ENCODE measurements at regions not wholly inside any gene's neighbourhood (a gene's known extent, or its start where the extent isn't known, plus 50 kb on each side); places are given as distances from the start of the nearest gene placed in this dataset.

DNA sequence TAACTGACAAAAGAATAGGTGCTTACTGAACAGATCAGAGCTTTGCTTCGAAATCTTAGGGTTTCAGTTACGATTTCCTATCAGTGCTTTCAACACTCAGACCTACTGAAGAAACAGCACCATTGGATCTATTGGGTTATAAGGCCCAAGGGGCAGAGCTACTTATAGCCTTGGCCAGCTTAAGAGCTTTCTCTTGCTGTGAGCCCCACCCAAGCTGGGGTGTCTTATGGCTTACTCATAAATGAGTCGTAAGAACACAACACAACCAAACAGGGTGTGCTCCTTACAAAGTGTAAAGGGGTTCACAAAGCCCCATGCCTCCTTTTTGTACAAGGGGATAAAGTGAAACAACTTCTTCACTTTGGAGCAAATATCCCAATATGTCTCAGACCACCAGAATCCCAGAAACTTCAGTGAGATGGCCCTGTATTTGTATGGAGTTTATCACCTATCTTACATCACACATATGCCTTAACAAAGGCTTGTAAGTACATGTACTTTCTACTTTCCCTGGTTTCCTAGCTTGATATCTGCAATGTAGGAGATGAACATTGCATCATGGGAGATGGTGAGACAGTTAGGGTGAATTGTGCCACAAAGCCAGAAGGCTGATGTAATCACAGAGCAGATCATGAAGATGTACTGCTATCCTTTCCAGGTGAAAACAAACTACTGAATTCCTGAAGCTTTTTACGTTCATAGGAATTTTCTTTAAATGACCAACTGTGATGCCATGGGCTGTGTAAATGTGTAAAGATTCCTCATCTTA, 115.5 kb upstream of the GLI2 start:
- Histone ChIP-seq H3K23ac (ENCODE audit: insufficient read length) (no peak overlapping the region), H3K27ac (ENCODE audit: low read depth, low read length) (no peak overlapping the region), H3K79me1 (ENCODE audit: low read depth, low read length) (no peaks in the 10 kb centered on the region), H2BK120ac (replicated peaks; ENCODE audit: low read depth, low read length) (no peak overlapping the region), H3K4me1 (replicated peaks in 1 of 4; ENCODE audit: control insufficient read depth in 3 of 4, insufficient read depth in 4 of 4, low read length in 3 of 4) (no peaks in the 10 kb centered on the region), H2AFZ (ENCODE audit: low read length) (no peak overlapping the region), H4K5ac (ENCODE audit: insufficient read length, low read depth, low read length) (no peak overlapping the region), H4K91ac (replicated peaks; ENCODE audit: insufficient read length, low read length) (no peak overlapping the region), H3K4me2 (ENCODE audit: insufficient read depth in 1 of 2, low read depth in 2 of 2, low read length in 2 of 2) (no peak overlapping the region), H3K9me3 (ENCODE audit: insufficient read depth in 2 of 2, low read depth in 1 of 2, low read length in 1 of 2) (no peaks in the 10 kb centered on the region), H3K18ac (ENCODE audit: extremely low read depth, low read length) (no peak overlapping the region), H2BK15ac (ENCODE audit: low read length) (no peak overlapping the region), H3K9ac (replicated peaks in 1 of 4; ENCODE audit: extremely low read depth in 1 of 4, low read depth in 3 of 4, low read length in 3 of 4) (no peak overlapping the region), H3K79me2 (ENCODE audit: control insufficient read depth in 1 of 2, insufficient read depth in 2 of 2, low read length in 2 of 2) (no peaks in the 10 kb centered on the region), H3K4me3 (ENCODE audit: extremely low read depth in 1 of 4, insufficient read depth in 2 of 4, low read depth in 3 of 4, low read length in 4 of 4) (no peak overlapping the region), H3K4ac (replicated peaks; ENCODE audit: insufficient read length, low read depth, low read length) (no peak overlapping the region), H3K14ac (ENCODE audit: insufficient read length) (no peak overlapping the region), H2BK12ac (ENCODE audit: low read depth, low read length) (no peak overlapping the region), H3K23me2 (ENCODE audit: low read depth, low read length) (no peaks in the 10 kb centered on the region), H2BK5ac (ENCODE audit: low read depth, low read length) (no peak overlapping the region), H3K56ac (replicated peaks; ENCODE audit: insufficient read length, low read depth, low read length) (no peak overlapping the region), H2BK20ac (ENCODE audit: low read length) (no peak overlapping the region), H4K20me1 (replicated peaks in 1 of 2; ENCODE audit: control insufficient read depth in 1 of 2, insufficient read depth in 2 of 2, low read length in 2 of 2) (no peaks in the 10 kb centered on the region), H3K36me3 (ENCODE audit: control insufficient read depth in 2 of 4, insufficient read depth in 4 of 4, low read length in 3 of 4) (no peaks in the 10 kb centered on the region), H4K8ac (ENCODE audit: extremely low read depth, insufficient read depth, low read length) (no peak overlapping the region), H2AK5ac (ENCODE audit: low read depth, low read length) (no peak overlapping the region), H3K27me3 (replicated peaks in 1 of 4; ENCODE audit: control insufficient read depth in 3 of 4, extremely low read depth in 1 of 4, insufficient read depth in 3 of 4, low read length in 3 of 4) (peaks cover 0 to 8% (median 1%) of the 10 kb centered on the region in 4 experiments; a peak in 1 of 7 replicates)
- WGBS, 2 experiments (ENCODE audit: extremely low coverage in 1 of 2, insufficient coverage in 1 of 2, insufficient read length in 1 of 2, insufficient replicate concordance in 2 of 2, low coverage in 1 of 2, low lambda C conversion rate in 2 of 2, missing lambda C conversion rate in 1 of 2), result 95% methylated on average over 4 of the region's 4 CpGs; no CpG with 5 or more reads in 1 of the 2 experiments
- ChIA-PET CTCF (ENCODE audit: partially characterized antibody) (interaction anchor here (1.0 to 2.2 kb wide), 12 partner anchors 9 to 451 kb away, joined by 3 to 6 read pairs (median 4); no protein-coding TSS in a partner anchor), POLR2A (ENCODE audit: partially characterized antibody) (interaction anchor here (0.6 kb wide), 1 partner anchor 18 kb away, joined by 3 read pairs; no protein-coding TSS in a partner anchor)
- no peak for FAIRE-seq
- DNase-seq (ENCODE audit: low read depth in 1 of 2, low spot score in 2 of 2), result no peak
- TF ChIP-seq SP2 (IDR thresholded peaks at IDR 0.05; ENCODE audit: low read length), result no peak
- no peak for TF ChIP-seq KDM4A (IDR thresholded peaks at IDR 0.05; ENCODE audit: low read depth, low read length, severe bottlenecking)
- TF ChIP-seq E2F6 (IDR thresholded peaks at IDR 0.05), result no peak
- no peak for TF ChIP-seq HDAC2 (IDR thresholded peaks at IDR 0.05; ENCODE audit: borderline replicate concordance in 1 of 2, low read depth in 2 of 2, low read length in 2 of 2)
- TF ChIP-seq BRCA1 (IDR thresholded peaks at IDR 0.05; ENCODE audit: low read depth, low read length), result no peak
- no peak for TF ChIP-seq CHD1 (IDR thresholded peaks at IDR 0.05; ENCODE audit: low read depth, low read length)
- no peak for TF ChIP-seq FOSL1 (IDR thresholded peaks at IDR 0.05; ENCODE audit: insufficient read depth, low read depth, low read length)
- no peak for TF ChIP-seq PHF8 (conservative IDR thresholded peaks at IDR 0.05; ENCODE audit: low read depth, low read length)
- TF ChIP-seq POLR2A (IDR thresholded peaks at IDR 0.05; ENCODE audit: control extremely low read depth in 1 of 2, low read depth in 2 of 2, low read length in 2 of 2), result no peak
- no peak for TF ChIP-seq SP4 (IDR thresholded peaks at IDR 0.05; ENCODE audit: low read length)
- TF ChIP-seq TAF7 (optimal IDR thresholded peaks at IDR 0.05; ENCODE audit: borderline replicate concordance, low read depth, low read length), result no peak
- no peak for TF ChIP-seq TEAD4 (IDR thresholded peaks at IDR 0.05; ENCODE audit: low read depth, low read length)
- no peak for TF ChIP-seq BCL11A (IDR thresholded peaks at IDR 0.05; ENCODE audit: low read depth in 2 of 2, low read length in 2 of 2)
